DMS53 treated with DMSO at 0.1 percent for 48 hours (cell line): ENCODE measurements at regions not wholly inside any gene's neighbourhood (a gene's known extent, or its start where the extent isn't known, plus 50 kb on each side); places are given as distances from the start of the nearest gene placed in this dataset.

Experiments used
- DNase-seq: peaks from one replicate; lab custom pipeline; 2025; ENCODE audit not compliant: unreplicated experiment; lab: John Stamatoyannopoulos, UW

GRCh38 chr9:16329671-16330113, 540.8 kb downstream of the BNC2 start:
- no peak for DNase-seq

DNA sequence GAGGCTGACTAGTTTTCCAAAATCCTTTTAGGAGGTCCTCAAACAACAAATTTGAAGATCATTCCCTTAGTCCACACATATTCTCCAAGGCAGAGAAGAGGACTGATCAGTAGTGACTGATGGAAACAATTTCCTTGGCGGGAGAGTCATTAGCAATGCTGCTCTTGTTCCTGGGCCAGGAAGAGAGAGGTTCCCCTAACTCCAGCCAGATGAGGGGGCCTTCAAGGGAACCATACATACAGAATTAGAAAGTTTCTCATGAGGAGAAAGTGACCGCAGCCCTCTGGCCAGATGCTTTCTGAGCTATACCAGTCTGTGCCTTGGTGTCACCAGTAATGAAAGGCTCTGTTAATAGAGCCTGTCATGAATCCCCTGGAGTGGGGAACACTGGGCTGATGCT, 539.4 kb downstream of the BNC2 start:
- DNase-seq, result no peak

GRCh38 chr9:16331527-16331926, 538.9 kb downstream of the BNC2 start:
- DNase-seq, result no peak

DNA sequence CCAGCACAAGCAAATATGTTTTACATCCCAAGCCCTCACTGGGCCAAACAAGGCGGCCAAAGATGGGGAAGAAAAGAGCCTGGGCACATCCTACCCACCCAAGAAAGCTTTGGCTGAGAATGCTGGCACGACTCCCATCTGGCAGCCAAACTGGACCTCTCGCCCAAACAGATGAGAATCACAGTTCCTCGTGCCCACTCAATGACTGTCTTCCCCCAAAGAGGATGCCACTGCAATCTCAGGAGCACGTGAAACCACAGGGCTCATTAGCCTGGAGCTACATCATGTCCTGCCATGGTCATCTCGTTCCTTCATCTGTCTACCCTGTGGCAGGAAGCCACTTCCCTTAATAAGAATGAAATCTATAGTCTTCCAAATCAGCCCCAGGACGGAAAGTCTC, 536.8 kb downstream of the BNC2 start:
- no peak for DNase-seq

DNA sequence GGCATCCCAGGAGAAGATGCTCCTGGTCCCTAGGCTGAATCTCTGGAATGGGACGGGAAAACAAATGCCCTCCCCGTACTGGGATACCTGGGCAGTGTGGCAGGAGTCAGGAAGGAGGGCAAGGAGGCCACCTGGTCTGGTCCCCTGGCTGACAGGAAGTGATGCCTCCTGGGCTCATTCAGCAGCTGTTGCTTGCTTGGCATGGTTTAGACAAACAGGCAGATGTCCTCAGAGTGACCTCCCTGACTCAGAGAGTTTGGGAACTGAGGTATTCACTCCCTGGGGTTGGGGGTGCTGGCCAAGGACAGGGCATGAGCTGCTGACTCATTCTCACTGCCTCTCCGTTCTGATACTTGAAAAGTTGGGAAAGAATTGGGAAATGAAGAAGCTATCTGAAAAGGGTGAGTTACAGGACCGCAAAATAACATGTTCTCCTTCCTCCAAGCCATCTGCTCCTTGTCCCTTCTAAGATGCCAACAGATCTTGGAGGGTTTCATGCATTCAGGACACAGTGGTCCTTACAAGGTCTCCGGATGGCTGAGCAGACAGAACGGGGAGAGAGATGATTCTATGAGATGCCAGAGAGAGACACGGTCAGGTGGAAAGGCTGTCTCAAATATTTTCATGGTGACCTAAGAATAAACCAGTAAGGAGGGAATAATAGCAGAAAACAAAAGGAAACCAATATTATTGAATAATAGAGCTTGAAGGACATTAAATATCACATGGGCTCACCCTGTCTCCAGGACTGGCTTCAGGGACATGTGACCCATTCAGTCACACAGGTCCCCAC, 534.5 kb downstream of the BNC2 start:
- peak; percentile 8 for DNase-seq

- no peak for DNase-seq
Measured at GRCh38 chr9:16336833-16337232, 533.6 kb downstream of the BNC2 start.

DNA sequence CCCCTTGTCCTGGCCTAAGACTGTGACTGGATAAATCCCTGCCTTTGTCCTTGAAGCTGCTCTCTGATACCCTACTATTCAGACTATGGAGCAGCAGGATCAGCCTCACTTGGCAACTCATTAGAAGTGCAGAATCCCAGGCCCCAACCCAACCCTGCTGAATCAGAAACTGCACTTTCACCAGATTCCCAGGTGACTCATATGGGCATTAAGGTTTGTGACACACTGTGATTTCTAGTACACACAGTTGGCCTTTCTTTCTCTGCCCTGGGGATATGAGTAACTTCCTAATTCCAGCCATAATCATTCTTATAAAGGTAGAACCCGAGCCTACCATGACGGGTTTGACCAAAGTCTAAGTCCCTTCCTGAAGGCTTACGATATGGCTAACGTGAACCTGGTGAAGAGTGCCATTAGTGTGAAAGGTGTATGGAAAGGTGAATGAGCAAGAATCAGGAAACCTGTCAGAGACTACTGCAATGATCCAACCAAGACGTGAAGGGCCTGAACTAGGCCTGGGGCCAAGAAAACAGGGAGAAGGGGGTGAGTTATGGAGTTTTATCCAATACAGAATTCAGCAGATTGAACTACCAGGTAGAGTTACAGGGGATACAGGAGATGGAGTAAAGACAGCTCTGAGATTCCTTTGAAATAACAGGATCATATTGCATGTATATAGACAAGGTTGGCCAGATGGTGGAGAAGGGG, 533.0 kb downstream of the BNC2 start:
- DNase-seq, result peak; percentile 1

GRCh38 chr9:16341177-16341576, 529.3 kb downstream of the BNC2 start:
- DNase-seq, result no peak

DNA sequence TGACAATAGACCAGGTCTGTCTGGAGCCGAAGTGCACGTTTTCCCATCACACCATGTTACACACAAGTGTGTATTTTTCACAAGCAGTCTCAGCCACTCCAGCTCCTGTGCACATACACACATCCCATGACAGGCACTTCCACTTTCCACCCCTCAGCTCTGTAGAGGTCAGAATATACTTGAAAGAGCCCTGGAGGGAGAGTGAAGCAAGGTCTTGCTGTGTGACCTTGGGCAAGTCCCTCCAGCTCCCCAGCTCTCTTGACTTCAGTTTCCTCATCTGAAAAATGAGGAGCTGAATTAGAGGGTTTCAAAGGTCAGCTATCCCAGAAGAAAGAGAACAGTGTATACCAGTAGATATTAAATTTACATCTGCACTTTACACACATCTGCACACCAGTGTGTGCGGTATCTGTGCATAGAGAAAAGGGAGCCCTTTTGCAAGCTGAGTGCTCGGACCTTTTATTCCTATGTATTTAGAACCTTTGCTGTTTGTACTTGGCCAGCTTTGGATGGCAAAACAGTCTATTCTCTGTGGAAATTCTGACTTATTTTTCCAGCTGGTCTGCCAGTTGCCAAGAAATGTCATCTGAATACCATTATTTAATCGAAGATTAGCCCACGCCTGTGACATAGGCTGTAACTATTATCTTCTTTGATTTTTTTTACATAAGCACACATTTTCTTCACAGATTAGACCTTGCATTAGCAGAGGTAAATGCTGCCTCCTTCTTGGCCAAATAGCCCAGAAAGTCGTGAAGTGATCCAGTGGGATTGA, 528.0 kb downstream of the BNC2 start:
- no peak for DNase-seq

DNA sequence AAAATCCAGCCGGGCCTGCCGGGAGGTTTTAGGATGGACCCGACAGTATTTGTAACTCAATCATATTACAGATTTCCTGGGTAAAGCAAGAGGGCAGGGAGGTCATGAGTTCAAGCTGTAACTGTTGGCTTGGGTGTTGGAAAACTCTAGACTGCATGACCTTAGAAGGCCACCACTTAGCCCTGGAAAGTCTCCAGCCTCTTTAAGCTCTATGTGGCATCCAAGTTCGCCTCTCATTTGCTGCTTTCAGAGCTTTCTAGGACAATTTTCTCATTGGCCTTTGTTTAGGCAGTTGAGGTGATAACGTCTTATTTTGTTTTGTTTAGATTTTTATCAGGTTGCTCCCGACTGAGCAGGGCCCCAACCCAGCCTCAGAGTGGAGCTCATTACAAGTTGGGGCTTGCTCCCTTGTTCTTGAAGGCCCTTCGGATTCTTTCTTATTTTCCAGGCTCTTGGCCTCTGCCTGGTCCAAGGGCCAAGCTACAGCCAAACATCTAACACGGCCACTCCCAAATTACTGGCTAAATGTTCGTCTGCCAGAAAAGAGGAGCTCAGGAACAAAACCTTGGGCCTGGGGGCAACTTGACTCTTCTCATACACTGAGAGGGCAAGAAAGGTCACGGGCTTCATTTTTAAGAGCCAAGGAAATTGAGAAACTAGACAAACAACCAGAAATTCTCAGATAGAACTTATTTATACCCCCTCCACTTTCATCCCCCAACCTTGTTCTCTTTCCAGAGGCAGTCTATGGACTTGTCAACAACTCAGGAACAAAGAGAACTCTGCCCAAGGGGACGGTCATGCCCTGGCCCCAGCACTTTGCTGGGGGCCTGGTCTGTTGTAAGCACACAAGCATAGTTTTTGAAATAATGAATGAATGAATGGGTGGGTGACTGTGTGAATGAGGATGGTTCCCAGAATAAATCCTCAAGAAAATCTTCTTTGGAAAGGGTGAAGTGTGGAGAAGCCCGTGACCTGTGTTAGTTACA, 526.9 kb downstream of the BNC2 start:
- no peak for DNase-seq

GRCh38 chr9:16344343-16344742, 526.1 kb downstream of the BNC2 start:
- no peak for DNase-seq

- DNase-seq, result no peak
Measured at GRCh38 chr9:16345902-16346301, 524.6 kb downstream of the BNC2 start.

- no peak for DNase-seq
Measured at GRCh38 chr9:16347886-16348285, 522.6 kb downstream of the BNC2 start.

DNA sequence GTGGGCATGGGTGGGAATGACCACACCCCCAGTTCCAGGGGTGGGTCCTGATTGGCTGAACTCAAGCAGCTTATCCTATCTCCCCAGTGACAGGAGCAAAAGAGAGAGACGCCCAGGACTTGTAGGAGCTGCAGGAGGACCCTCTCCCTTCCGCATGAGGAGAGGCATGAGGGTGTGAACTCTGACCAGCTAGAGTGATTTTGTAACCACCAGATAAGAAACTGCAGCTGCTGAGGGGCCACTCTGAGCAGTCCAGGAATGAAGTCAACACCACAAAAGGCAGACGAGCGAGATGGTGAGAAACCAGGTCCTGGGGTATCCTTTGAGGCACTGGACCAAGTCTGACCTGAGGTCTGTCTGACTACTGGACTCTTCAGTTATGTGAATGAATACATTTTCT, 521.9 kb downstream of the BNC2 start:
- no peak for DNase-seq

DNA sequence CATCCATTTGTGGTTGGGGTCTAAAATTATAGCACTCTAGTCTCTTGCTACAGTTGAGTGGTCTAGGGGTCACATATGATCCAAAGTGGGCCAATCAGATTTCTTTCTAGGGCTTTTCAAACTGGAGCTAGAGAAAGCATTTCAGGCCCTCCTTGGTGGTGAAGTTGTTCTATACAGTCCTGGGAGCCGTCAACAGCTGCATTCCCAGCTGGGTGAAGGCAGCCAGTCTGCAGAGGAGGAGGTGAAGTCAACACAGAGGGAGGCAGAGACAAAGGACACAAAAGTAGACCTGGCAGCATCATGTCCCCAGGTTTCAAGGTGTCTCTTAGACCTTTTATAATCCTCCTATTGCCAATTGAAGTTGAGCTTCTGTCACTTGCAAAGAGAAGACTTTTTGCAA, 518.2 kb downstream of the BNC2 start:
- DNase-seq, result no peak

- DNase-seq, result no peak
Measured at GRCh38 chr9:16352791-16353401, 517.6 kb downstream of the BNC2 start.

DNA sequence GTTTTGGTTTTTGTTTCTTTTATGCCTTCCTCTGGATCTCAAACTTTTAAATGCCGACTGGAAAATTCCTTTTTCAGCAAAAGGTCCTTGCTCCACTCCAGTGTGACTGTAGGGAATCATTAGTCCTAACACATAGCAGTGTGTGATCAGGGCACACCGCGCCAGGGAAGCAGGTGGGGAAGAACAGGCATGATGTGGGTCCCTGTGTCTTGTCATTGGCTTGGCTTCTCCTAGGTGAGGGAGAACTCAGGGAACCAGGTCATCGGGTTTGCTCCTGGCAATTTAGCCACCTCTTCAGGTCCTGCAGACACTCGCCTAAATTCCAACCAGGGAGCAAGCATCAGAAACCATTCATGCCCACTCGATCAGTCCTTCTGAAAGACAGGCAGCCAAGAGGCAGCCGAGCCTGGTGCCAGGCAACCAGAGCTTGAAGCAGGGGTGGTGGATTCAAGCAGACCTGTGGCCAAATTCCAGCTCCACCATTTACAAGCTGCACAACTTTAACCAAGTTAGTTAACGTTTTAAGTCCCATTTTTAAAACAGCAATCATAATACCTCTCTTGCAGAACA, 514.2 kb downstream of the BNC2 start:
- no peak for DNase-seq

DNA sequence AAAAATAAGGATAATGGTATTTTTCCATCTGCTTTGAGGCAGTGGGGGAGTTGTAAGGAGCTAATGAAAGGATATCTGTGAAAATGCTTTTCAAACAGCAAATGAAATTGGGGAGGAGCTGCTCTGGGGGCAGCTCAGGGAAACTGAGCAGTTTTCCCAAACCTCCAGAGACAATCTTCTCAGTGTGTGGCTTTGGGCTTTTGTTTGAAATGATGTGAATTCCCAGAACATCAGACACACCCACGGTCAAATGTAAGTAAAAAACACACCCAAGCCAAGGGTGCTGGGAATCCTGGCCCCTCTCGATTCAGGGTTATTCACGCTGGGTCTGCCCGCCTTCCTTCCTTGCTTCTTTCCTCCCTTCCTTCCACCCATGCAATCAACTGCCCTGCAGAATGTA, 512.6 kb downstream of the BNC2 start:
- DNase-seq, result no peak

- no peak for DNase-seq
Measured at GRCh38 chr9:16358751-16359150, 511.7 kb downstream of the BNC2 start.
